Osteoblast (primary cell): ENCODE measurements at regions not wholly inside any gene's neighbourhood (a gene's known extent, or its start where the extent isn't known, plus 50 kb on each side); places are given as distances from the start of the nearest gene placed in this dataset.

Source experiments
- DNase-seq: peaks from one replicate; pipeline ENCODE4 v3.0.0; 2011; ENCODE audit warnings: low spot score, mixed read lengths; ENCODE audit not compliant: insufficient read length; ENCODE audit errors: missing footprints
- H2AFZ ChIP-seq: 2 replicates; pipeline ENCODE4 v1.6.0; 2011; ENCODE audit warnings: mild to moderate bottlenecking, low read length
- H3K27ac ChIP-seq: 2 replicates; pipeline ENCODE4 v1.5.1; 2011; ENCODE audit warnings: mild to moderate bottlenecking, low read depth, low read length, moderate library complexity
- H3K27me3 ChIP-seq: 2 replicates; pipeline ENCODE4 v1.6.0; 2012; ENCODE audit warnings: mild to moderate bottlenecking, control low read depth, inconsistent platforms, low read length, moderate library complexity; ENCODE audit not compliant: insufficient read depth
- H3K36me3 ChIP-seq: 2 replicates; pipeline ENCODE4 v1.5.1; 2011; ENCODE audit warnings: mild to moderate bottlenecking, low read length, control low read depth, moderate library complexity; ENCODE audit not compliant: insufficient read depth
- H3K4me1 ChIP-seq: 2 replicates; pipeline ENCODE4 v1.5.1; 2011; ENCODE audit warnings: mild to moderate bottlenecking, low read length, control low read depth, moderate library complexity; ENCODE audit not compliant: insufficient read depth
- H3K4me2 ChIP-seq: 2 replicates; pipeline ENCODE4 v1.6.0; 2011; ENCODE audit warnings: mild to moderate bottlenecking, low read length; ENCODE audit not compliant: insufficient read depth
- H3K4me3 ChIP-seq: fragments of 200-600 bp; sonication (generic); 3 replicates; pipeline ENCODE4 v1.5.1; 2012; ENCODE audit warnings: mild to moderate bottlenecking, low read length, inconsistent platforms; ENCODE audit not compliant: insufficient read depth
- H3K79me2 ChIP-seq: 2 replicates; pipeline ENCODE4 v1.6.0; 2012; ENCODE audit warnings: mild to moderate bottlenecking, low read length, control low read depth, inconsistent platforms; ENCODE audit not compliant: insufficient read depth
- H3K9me3 ChIP-seq: 2 replicates; pipeline ENCODE4 v1.5.1; 2011; ENCODE audit warnings: low read depth, low read length, control low read depth
- H4K20me1 ChIP-seq: 2 replicates; pipeline ENCODE4 v1.6.0; 2012; ENCODE audit warnings: mild to moderate bottlenecking, low read length, control low read depth; ENCODE audit not compliant: insufficient read depth
- TF ChIP-seq, protein P1 (sequence below): IDR thresholded peaks from 2 replicates; pipeline ENCODE4 v1.5.1; 2011; ENCODE audit warnings: mild to moderate bottlenecking, low read depth, low read length, moderate library complexity; ENCODE audit errors: extremely low read depth

DNA sequence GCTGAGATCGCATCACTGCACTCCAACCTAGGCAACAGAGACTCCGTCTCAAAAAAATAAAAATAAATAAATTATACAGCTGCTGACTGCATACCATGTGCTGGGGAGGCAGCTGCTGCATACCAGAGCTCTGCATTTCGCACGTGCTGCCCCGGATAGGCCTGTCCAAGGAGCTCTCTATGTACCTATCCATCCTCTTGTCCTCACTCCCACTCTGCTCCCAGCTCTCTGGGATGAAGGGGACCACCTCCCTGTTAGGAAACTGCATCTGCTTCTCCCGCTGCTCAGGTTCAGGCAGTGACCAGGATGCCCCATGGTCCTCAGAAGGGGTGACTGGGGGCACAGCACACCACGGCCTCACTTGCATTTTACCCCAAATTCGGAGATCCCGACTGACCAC is 302.3 kb downstream of the BRD1 start:
- Histone ChIP-seq H3K9me3 (no peaks in the 10 kb centered on the region), H4K20me1 (no peaks in the 10 kb centered on the region), H3K4me3 (no peak overlapping the region)

DNA sequence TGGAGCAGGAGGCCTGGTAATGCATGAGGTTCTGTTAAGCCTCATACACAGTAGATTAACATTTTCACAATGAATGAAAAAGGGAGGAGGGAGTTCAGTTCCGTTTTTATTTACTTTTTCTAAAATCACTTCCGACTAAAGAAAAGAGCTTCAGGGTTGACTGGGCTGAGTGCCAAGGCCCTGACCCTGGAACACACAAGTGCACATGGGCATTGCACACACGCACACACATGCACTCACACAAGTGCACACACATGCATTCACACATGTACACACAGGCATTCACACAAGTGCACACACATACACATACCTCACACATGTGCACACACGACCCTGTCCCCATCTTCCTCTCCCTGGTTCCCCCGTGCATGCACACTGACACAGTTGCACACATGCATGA is 303.3 kb downstream of the BRD1 start:
- no peak overlapping the region for H3K27ac ChIP-seq
- TF ChIP-seq, protein P1, sequence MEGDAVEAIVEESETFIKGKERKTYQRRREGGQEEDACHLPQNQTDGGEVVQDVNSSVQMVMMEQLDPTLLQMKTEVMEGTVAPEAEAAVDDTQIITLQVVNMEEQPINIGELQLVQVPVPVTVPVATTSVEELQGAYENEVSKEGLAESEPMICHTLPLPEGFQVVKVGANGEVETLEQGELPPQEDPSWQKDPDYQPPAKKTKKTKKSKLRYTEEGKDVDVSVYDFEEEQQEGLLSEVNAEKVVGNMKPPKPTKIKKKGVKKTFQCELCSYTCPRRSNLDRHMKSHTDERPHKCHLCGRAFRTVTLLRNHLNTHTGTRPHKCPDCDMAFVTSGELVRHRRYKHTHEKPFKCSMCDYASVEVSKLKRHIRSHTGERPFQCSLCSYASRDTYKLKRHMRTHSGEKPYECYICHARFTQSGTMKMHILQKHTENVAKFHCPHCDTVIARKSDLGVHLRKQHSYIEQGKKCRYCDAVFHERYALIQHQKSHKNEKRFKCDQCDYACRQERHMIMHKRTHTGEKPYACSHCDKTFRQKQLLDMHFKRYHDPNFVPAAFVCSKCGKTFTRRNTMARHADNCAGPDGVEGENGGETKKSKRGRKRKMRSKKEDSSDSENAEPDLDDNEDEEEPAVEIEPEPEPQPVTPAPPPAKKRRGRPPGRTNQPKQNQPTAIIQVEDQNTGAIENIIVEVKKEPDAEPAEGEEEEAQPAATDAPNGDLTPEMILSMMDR, result no peak

More for the DNA sequence above, 302.3 kb downstream of the BRD1 start:
- H2AFZ ChIP-seq, result no peak overlapping the region
- peak; percentile 26 for DNase-seq
- H3K79me2 ChIP-seq, result no peaks in the 10 kb centered on the region
- H3K36me3 ChIP-seq, result no peaks in the 10 kb centered on the region
- H3K4me2 ChIP-seq, result no peak overlapping the region
- no peaks in the 10 kb centered on the region for H3K4me1 ChIP-seq
- no peak overlapping the region for H3K27ac ChIP-seq
- no peaks in the 10 kb centered on the region for H3K27me3 ChIP-seq
- TF ChIP-seq, protein P1, result no peak

DNA sequence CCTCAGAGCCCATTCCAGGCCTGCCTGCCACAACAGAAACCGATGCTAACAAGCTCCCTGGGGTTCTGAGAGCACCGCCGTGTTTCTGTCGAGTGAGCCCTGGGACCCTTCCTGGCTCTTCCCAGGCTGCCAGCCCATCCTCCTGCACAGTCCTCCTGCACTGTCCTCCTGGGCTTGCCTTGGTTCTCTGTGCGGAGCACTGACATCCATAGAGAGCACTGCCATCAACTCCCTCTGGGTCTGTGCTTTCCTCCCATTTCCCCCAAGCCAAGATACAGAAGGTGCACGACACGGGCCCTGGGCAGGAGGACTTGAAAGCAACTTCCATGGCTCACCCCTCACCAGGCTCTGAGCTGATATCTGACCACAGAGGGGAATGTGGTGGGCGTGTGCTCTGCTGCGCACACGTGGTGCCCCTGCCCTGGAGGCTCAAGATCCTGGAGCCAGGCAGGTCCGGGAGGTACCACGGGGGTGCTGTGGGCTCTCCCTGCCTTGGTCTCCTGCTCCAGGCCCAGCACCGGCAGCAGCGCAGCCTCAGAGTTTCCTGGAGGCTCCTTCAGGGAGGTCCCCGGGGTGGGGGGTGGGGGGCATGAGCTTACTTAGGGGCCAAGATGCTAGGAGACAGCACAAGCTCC is 304.2 kb downstream of the BRD1 start:
- no peaks in the 10 kb centered on the region for H3K36me3 ChIP-seq
- peak; percentile 27 for DNase-seq
- no peaks in the 10 kb centered on the region for H4K20me1 ChIP-seq
- no peak overlapping the region for H3K27ac ChIP-seq
- no peaks in the 10 kb centered on the region for H3K79me2 ChIP-seq
- H3K4me2 ChIP-seq, result no peak overlapping the region
- H3K4me3 ChIP-seq, result no peak overlapping the region
- no peaks in the 10 kb centered on the region for H3K27me3 ChIP-seq
- no peaks in the 10 kb centered on the region for H3K4me1 ChIP-seq
- TF ChIP-seq, protein P1, result no peak
- H2AFZ ChIP-seq, result no peak overlapping the region
- no peaks in the 10 kb centered on the region for H3K9me3 ChIP-seq

More for the DNA sequence above, 303.3 kb downstream of the BRD1 start:
- no peak overlapping the region for H2AFZ ChIP-seq
- H3K4me3 ChIP-seq, result no peak overlapping the region
- H3K36me3 ChIP-seq, result no peaks in the 10 kb centered on the region
- H4K20me1 ChIP-seq, result no peaks in the 10 kb centered on the region
- DNase-seq, result peak; percentile 17
- H3K9me3 ChIP-seq, result no peaks in the 10 kb centered on the region
- no peaks in the 10 kb centered on the region for H3K4me1 ChIP-seq
- no peaks in the 10 kb centered on the region for H3K79me2 ChIP-seq
- H3K4me2 ChIP-seq, result no peak overlapping the region
- no peaks in the 10 kb centered on the region for H3K27me3 ChIP-seq

DNA sequence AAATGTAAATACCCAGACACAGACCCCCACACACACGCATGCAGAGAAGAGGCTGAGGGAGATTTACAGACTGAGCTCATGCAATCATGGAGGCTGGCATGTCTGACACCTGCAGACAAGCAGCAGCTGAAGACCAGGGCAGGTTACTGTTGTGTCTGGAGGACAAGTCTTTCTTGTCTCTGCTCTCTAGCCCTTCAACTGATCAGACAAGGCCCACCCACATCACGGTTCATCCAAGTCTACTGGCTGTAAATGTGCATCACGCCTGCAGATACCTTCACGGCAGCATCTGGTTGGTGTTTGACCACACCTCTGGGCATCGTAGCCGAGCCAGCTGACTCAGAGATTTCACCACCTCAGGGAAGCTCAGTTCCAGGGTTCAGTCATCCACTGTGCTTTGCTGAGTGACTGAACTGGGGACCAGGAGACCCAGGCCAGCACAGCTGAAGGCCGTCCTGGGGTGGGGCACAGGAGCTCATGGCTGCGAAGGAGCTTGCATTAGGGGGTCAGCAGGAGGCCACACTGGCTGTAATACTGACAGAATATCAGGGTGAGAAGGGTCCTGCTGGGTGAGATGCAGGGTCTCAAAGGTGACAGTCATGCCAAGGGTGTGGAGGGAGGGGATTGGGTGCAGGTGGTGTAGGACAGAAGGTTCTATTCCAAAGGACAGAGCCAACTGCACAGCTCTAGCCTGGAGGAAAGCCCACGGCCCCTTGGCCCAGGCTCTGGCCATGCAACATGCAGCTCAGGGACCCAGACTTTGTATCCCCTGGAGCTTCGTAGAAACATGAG is 304.9 kb downstream of the BRD1 start:
- H3K9me3 ChIP-seq, result no peaks in the 10 kb centered on the region
- H3K27ac ChIP-seq, result no peak overlapping the region
- no peak overlapping the region for H3K4me2 ChIP-seq
- H3K79me2 ChIP-seq, result no peaks in the 10 kb centered on the region
- no peaks in the 10 kb centered on the region for H4K20me1 ChIP-seq
- peak; percentile 37 for DNase-seq
- H3K4me1 ChIP-seq, result no peaks in the 10 kb centered on the region
- H2AFZ ChIP-seq, result no peak overlapping the region
- TF ChIP-seq, protein P1, result no peak
- H3K27me3 ChIP-seq, result no peaks in the 10 kb centered on the region
- no peaks in the 10 kb centered on the region for H3K36me3 ChIP-seq
- no peak overlapping the region for H3K4me3 ChIP-seq
